Suppressor macrophage (primary cell): ENCODE measurements at regions not wholly inside any gene's neighbourhood (a gene's known extent, or its start where the extent isn't known, plus 50 kb on each side); places are given as distances from the start of the nearest gene placed in this dataset.

Experiments
- DNase-seq, 4 experiments: peaks; one replicate each; pipeline ENCODE4 v3.0.0-alpha.2; 2020 to 2022

DNA sequence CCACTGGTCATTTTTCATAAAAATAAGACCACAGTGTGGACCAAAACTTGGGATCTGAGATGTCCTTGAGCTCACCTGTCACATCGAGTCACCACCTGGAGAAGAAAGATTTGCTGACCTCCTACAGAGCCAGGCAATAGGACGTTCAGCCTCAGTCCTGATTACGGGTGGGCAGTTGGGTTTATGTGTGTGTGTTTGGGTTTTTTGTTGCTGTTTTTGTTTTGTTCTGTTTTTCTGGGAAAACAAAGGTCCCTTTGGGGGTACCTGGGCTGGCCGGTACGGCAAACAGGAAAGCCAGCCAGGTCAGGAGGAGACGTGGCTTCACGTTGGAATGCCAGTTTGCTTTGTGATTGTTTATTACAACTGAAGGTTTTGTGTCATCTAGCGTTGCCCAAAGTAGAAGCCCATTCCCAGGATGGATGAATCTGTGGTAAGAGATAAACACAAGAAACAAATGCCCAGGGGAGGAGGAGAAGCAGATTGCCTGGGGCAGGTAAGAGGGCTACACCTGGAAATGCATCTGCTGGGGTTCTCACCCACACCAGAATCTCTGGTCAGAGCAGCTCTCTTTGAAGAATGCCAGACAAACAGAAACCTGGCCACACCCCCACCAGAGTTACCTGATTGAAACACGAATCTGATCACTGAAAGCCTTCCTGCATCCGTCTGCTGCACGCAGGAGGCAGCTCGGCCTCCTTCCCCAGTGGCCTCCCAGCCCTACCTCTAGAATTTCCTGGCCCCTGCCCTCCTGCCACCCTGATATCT lies 100.1 kb upstream of the DIO3 start:
- no peak for DNase-seq

DNA sequence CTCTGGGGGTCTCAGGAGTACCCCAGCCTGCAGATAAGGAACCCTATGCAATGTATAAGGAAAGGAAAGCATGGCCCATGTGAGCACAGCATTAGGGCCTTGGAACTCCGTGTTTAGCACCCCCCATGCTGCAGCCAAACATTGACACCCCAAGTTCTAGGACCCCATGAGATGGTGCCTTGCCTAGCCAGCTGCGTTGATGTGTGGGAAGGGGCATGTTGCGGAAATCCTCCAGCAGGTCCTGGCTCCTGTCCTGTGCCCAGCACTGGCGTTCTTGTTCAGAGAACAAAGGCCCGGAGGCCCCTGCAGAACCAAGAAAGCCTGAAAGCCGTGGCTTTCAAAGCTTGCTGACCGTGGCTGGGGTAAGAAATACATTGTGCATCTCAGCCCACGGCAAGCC lies 99.4 kb upstream of the DIO3 start:
- no peak for DNase-seq

DNA sequence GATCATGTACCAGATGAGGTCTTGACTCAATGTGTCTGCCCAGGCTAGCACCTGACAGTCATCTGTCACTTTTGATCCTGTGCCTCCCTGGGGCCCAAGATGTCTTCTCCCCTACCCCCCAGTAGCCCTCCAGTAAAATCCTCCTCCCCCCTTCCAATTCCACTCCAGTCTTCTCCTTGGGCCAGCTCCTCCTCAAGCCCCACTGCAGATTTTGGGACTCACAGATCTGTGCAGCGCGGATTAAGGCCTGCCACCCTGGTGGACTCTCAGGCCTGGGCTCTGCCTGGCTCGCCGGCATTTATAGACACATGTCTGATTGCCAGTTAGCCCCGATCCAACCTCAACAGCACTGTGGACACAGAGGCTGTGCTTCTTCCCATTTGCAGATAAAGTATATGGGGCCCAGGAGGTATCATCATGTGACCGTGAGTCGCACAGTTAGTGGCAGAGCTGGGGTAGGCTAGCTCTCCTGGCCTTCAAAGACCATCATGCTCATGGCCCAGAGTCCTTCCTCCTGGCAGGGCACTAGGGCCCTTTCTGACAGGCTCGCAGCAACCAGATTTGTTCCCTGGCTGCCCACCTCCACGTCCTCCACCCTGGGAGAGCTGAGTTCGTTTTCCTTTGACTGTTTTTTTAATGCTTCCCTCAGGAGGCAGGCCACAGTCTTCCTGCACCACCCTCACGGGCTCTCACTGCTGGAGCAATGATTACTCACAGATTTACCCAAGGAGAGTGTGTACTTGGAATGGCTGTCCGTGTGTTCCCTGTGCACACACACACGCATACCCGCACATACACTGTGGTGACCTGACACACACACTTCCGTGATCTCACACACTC lies 98.3 kb upstream of the DIO3 start:
- DNase-seq: no peak

DNA sequence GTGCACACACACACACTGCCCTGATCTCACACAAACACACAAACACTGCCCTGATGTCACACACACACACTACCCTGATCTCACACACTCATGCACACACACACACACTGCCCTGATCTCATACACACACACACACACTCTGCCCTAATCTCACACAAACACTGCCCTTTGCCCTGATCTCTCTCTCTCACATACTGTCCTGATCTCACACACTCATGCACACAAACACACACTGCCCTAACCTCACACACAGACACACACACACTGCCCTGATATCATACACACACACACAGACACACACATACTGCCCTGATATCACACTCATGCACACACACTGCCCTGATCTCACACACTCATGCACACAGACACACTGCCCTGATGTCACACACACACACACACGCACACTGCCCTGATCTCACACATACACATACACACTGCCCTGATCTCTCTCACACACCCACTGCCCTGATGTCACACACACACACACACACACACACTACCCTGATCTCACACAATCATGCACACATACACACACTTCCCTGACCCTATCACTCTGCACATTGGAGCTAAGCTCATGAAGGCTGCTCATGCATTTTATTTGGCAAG lies 97.6 kb upstream of the DIO3 start:
- DNase-seq: no peak

DNA sequence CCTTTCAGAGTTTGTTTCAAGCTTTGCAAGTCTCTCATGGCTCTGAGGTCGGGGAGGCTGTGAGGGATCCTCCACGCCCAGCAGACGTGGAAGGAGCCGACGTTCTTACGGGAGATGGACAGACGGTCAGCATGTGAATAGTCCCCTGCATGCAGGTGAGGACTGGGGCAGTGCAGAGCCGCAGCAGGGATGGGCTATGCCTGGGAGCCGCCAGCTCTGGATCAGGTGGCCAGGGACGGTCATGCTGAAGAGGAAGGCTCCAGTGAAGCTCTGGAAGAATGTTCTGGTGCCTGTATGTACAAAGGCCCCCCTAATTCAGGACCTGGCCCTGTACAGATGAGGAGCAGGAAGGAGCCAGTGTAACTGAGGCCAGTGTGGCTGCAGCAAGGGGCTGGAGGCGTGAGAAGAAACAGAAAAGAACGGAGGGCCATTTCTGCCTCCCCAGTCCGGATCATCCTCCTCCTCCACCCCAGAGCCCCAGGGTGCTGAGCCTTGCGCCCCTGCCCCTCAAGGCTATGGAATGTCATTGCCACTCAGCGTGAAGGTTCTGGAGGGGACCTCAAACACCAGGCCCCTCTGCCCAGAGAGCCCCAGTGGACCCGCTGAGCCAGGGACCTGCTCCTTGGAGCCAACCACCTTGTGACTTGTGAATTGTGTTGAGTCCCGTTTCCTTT lies 96.8 kb upstream of the DIO3 start:
- no peak for DNase-seq

DNA sequence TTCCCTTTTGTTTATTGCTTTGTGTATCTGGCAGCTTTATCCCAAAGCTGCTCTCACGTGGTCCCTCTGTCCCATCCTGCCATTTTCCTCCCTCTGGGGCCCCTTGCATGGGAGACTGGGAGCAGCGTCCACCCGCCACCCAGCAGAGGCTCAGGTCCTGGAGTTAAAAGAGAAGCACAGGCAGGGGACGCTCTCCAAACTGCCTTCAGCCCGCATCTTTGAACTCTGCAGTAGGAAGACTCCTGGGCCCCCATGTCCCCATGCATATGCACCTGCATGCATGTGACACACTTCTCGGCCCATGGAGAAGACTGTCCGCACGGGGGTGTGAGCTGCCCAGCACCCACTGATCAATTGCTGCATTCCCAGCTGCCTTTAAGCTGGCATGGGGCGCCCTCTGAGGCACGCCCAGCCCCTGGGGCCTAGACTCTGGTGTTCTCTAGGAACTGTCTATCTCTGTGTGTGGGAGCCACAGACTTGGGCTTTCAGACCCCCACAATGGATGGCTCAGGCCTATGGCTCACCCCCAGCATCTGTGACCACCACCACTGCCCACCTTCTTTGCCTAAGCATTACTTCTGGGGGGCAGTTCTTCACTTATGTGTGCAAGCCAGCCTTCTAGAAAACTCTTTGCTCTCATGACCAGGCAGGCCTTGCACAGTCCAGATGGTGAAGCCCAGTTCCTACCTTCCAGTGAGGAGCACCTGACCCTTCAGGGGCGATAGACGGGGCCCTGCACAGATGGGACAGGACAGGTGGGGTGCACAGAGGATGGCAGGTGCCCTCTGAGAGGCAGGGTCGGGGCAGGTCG lies 96.1 kb upstream of the DIO3 start:
- DNase-seq: no peak

DNA sequence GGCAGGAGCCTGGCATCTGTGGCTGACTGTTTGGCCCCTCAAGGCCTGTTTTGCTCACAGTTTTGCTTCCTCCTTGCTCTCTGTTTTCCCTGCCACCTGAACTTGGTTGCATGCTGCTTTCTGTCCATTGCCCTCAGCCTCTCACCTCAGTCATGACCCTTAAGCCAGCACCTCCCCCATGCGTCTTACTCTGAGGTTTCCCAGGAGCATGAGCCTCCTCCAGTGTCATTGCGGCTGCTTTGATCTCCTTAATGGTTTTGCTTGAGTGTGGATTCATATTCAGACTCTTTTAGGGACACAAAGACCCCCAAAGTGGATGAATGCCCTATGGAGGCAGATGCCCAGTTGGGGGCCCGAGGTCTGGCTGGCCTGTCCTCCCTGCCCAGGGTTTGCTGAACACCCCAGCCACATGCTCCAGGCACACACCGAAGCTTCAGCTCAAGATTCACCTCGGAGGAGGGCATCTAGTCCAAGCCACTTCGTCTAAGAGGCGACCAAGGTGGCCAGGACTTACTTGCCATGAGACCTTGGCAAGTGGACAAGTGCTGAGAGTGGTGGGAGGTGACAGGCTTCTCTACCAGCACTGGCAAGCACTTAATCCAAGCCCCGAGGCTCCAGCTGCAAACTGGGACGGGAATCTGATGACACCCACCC lies 95.4 kb upstream of the DIO3 start:
- no peak for DNase-seq

DNA sequence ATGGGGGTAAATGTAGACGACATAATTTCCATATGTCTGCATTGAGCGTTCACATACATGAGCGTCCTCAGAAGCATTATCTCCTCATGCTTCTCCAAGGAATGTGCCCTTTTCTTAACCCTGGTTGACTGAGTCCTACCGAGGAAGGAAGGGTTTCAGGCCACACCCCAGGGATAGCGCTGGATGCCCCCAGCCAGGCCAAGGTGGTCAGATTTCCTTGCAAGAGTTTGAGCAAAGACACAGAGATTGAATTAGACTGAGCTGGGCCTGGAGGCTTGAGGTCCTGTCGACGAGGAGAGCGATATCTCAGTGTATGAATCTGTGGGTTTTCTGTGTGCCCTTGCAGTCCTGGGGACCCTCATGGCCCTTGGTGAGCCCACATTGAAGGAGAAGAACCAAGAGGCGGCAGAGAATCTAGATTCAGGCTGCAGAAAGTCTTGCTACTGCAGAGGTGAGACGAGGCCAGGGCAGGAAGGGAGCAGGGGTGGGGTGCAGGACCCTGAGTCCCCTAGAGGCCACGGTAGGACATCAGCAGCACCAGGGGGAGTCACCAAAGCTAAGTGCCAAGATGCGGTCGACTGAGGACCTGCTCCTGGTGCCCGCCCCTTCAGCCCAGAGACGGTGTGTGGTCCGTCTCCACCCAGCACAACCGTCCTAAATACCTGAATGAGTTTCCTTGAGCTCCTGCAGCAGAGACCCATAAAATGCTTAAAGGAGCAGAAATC lies 94.7 kb upstream of the DIO3 start:
- no peak for DNase-seq

DNA sequence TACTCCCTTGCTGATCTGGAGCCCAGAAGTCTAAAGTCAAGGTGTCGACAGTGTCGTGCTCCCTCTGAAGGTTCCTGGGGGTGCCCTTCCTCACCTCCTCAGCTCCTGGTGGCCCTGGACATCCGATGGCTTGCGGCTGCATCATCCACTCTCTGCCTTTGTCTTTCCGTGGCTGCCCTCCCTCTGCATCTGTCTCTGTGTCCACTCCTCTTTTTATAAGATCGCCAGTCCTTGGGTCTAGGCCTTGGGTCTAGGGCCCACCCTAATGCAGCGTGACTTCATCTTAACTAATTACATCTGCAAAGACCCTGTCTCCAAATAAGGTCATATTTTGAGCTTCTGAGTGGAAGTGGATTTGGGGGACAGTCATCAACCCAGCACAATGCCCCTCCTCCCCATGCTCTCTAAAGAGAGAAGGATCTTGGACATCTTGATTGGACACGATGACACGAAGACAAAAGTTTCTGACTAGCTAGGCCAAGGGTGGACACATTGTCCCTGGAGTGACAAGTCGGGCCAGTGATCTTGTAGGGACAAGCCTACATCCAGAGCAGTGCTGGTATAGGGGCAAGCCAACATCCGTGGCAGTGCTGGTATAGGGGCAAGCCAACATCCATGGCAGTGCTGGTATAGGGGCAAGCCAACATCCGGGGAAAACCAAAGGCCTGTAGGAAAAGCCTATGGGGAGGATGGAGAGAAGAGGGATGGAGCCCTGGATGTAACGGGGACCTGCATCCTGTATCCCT lies 93.9 kb upstream of the DIO3 start:
- no peak for DNase-seq

DNA sequence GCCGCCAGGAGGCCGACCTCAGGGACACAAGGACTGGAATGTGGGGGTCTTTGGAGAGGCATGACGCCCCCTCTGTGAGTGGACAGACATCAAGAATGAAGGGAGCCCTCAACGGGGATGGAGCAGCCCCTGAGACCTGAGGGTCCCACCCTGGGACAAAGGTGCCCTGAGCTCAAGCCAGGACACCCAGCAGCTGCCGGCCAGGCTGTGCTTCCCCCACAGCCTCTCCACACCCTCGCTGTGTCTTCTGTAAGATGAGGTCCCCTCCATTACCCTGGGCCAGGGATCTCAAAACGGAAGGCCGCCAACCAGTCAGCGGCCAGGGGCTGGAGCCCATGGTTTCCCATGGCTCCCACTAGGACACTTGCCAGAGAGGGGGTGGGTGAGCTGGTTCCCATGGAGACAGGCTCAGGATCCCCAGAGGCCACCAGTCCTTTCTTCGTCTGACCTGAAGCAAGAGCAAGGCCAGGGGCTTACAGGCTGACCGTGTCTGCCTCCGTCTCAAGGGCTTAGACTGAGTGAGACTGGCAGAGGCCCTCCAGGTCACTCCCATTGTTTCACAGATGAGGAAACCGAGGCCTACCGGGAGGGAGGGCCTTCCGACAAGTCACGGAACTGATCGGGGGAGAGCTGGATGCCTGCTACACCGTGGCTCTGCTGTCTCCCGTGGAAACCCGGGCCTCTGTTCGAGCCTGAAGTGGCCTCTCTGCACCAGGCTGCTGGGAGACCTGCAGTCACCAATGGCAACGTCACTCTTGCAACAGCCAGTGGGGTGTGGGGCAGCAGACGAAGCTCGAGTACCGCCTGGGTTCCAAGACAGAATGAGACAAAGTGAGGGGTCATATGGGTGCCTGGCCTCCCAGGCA lies 91.7 kb upstream of the DIO3 start:
- no peak for DNase-seq

DNA sequence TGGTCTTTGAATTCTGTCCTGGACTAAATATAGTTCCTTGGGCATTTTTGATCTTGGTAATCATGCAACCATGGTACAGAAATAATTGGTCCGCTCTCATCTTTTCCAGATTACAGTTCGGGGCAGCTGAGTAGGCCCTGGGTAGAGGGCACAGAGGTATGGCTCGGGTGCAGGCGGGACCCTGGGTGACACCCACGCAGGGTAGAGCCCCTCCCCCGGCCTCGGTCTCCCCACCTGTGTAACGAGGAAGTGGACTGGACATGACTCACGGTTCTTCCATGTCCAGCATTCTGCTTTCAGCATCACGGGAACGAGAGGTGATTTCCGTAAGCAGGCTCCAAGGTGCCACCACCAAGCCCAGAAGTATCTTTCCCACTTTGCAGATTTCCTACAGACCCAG lies 91.0 kb upstream of the DIO3 start:
- DNase-seq: no peak

DNA sequence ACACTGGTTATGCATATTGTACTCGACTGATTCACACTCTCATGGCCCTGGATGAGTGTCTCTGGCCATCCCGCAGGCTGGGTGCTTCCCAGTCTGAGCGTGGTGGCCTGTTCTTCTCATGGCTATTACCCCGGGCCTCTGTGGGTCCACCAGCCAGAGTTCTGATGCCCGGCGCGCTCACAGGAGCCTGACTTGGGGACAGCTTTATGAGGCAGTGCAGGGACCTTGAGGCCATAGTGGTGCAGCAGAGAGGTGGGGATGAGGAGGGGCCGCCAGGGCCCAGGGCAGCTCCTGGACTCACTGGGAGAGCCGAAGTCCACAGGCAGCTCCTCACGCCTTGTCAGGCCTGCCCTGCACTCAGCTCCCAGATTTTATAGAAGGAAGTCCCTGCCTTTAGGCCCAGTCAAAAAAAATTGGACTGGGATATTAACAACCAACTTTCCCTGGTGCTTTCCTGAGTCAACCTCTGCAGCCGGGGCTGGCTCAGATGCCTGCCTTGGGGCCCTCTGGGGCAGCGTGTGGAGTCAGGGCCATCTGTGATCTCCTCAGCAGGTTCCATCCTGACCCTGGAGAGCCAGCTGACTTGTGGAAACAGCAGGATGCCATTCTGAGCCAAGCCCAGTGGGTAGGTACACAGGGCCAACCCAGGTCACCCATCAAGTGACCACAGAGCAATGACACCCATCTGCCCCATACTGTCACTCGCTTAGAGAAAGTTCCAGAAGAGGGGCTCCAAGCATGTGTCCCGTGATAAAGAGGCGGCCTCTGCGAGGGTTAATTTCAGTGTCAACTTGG lies 89.4 kb upstream of the DIO3 start:
- DNase-seq: no peak

DNA sequence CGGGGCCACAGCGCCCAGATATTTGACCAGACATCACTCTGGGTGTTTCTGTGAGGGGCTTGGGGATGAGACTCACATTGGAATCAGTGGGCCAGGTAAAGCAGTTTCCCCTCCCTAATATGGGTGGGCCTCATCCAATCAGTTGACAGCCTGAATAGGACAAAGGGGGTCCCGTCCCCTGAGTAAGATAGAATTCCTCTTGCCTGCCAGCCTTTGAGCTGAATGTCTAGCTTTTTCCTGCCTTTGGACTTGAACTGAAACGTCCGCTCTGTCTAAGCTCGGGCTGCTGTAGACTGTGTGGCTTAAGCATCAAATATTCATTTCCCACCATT lies 88.8 kb upstream of the DIO3 start:
- DNase-seq: no peak

DNA sequence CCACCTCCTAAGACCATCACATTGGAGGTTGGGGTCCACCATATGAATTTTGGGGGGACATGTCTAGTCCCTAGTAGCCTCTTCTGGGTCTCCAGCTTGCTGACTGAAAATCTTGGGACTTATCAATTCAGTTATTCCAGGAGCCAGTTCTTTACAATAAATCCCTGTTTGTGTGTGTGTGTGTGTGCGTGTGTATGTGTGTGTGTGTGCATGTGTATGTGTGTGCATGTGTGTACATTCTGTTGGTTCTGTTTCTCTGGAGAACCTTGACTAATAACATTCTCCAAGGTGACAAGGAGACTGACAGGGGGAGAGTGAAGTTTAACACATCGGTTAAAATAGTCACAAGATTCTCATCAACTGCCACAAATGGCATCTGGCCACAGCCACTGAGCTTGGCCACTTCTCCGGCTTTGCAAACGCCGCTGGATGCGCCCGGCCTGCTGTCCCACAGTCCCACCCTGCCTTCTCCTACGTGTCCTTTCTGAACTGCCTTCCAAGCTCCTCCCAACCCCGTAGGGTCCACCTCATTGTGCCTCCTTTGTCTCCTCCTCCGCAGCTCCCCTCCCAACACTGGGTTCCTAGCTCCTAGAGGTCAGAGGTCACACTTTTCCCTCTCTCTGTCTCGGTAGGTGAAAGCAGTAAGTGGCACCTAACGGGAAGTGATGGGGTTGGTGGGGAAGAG lies 88.1 kb upstream of the DIO3 start:
- no peak for DNase-seq

DNA sequence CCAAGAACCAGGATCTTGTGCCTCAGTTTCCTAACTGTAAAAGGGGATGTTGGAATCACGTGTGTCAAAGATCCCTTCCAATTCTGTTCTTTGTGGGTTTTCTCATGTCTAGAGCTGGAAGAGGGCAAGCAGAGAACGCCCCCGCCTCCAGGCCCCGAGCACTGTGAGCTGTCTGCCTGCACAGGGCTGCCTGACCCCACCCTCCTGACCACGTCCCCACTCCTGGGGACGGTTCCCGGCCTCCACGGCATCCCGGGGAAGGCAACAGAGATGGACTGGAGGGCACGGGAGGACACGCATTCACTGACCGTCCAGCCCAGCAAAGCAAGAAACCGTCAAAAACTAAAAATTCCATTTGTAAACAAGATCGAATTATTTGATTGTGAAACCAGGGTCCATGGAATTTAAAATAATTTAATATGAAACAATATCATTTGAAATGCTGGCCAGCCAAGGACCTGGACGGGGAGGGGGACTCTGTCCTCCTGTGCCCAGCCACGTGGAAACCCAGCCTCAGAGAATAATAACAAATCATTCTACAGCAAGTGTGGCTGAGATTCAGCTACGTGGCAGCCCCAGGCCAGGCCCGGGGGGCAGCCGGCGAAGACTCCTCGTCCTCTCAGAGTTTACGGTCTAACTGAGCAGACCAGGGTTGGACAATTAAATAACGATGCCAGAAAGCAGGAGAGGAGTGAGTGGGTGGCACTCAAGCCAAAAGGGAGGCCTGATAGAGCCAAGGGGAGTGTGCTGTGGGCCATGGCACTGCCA lies 87.3 kb upstream of the DIO3 start:
- DNase-seq: no peak

DNA sequence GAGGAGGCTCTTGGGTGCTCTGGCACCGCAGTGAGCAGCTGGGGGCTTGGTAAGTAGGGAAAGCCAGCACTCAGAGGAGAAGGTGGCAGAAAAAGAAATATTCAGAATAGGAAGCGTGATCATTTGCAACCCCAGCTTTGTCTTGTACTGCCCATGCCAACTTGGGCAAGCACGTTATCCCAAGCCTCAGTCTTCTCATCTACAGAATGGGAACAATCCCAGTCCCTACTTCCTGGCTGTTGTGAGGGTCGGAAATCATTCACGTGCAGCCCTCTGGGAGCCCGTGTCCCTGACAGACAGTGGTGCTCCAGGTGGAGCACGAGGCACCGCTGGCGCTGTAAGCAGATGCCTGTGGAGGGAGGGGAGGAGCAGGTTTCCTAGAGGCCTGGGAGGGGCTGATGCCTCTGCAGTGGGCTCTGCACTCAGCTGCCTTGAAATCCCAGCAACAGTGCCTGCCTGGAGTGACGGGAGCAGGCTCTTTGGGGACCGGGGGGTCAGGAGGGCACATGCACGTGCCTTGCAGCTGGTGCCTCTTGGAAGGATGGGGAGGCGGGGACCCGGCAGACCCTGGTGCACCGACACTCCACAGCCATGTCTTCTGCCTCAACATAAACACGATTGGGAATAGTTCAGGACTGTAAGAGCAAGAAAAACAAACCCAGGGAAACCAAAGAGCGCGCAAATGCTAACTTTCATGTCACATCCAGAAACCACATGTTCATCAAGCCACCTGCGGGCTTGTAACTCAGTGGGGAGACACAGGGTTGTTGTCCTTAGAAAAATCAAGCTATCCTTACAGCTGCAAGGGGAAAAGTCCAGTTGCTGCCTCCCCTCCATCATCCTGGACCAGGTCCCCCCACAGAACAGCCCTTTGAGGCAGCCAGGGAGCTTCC lies 86.5 kb upstream of the DIO3 start:
- no peak for DNase-seq
